ENCODE measurements at regions not wholly inside any gene's neighbourhood (a gene's known extent, or its start where the extent isn't known, plus 50 kb on each side); places are given as distances from the start of the nearest gene placed in this dataset.

GRCh38 chr6:15875797-15876196 lies 213.0 kb upstream of the DTNBP1 start:
- intact Hi-C loops (cut with DNase I), result no loop called here
- no peaks in the 10 kb centered on the region for H3K36me3 ChIP-seq (ENCODE audit: control insufficient read depth in 2 of 3, insufficient read depth in 3 of 3, low read length in 3 of 3)
- H3K27ac ChIP-seq (ENCODE audit: low read depth in 2 of 2, low read length in 2 of 2), result no peak overlapping the region
- TF ChIP-seq CTCF (IDR thresholded peaks at IDR 0.05; ENCODE audit: borderline replicate concordance, extremely low read depth, insufficient read depth), result no peak
- DNase-seq (no peak), FAIRE-seq (no peak)
- H3K27me3 ChIP-seq (ENCODE audit: control insufficient read depth, insufficient read depth, low read length), result no peaks in the 10 kb centered on the region
- no peaks in the 10 kb centered on the region for H3K9me3 ChIP-seq (ENCODE audit: control insufficient read depth in 2 of 3, insufficient read depth in 1 of 3, low read length in 3 of 3)
- no peak overlapping the region for H3K4me3 ChIP-seq (ENCODE audit: low read length in 3 of 3)
- no peak overlapping the region for H3K9ac ChIP-seq (ENCODE audit: low read length in 3 of 3)
- no peaks in the 10 kb centered on the region for H3K4me1 ChIP-seq (ENCODE audit: control insufficient read depth in 2 of 3, insufficient read depth in 2 of 3, low read depth in 1 of 3, low read length in 3 of 3)

- TF ChIP-seq CTCF (IDR thresholded peaks at IDR 0.05; ENCODE audit: borderline replicate concordance, extremely low read depth, insufficient read depth), result no peak
- no peak overlapping the region for H3K4me3 ChIP-seq (ENCODE audit: low read length in 3 of 3)
- no peaks in the 10 kb centered on the region for H3K9me3 ChIP-seq (ENCODE audit: control insufficient read depth in 2 of 3, insufficient read depth in 1 of 3, low read length in 3 of 3)
- H3K27ac ChIP-seq (ENCODE audit: low read depth in 2 of 2, low read length in 2 of 2), result no peak overlapping the region
- no peak for FAIRE-seq
- no peak for DNase-seq
- no peaks in the 10 kb centered on the region for H3K36me3 ChIP-seq (ENCODE audit: control insufficient read depth in 2 of 3, insufficient read depth in 3 of 3, low read length in 3 of 3)
- no peaks in the 10 kb centered on the region for H3K27me3 ChIP-seq (ENCODE audit: control insufficient read depth, insufficient read depth, low read length)
- no peaks in the 10 kb centered on the region for H3K4me1 ChIP-seq (ENCODE audit: control insufficient read depth in 2 of 3, insufficient read depth in 2 of 3, low read depth in 1 of 3, low read length in 3 of 3)
- no peak overlapping the region for H3K9ac ChIP-seq (ENCODE audit: low read length in 3 of 3)
- intact Hi-C loops (cut with DNase I), result no loop called here
Observed at GRCh38 chr6:15874821-15875220, 212.0 kb upstream of the DTNBP1 start.

GRCh38 chr6:15874326-15874725 lies 211.5 kb upstream of the DTNBP1 start:
- no peak for DNase-seq
- no peak overlapping the region for H3K9ac ChIP-seq (ENCODE audit: low read length in 3 of 3)
- H3K4me1 ChIP-seq (ENCODE audit: control insufficient read depth in 2 of 3, insufficient read depth in 2 of 3, low read depth in 1 of 3, low read length in 3 of 3), result no peaks in the 10 kb centered on the region
- no peak for TF ChIP-seq CTCF (IDR thresholded peaks at IDR 0.05; ENCODE audit: borderline replicate concordance, extremely low read depth, insufficient read depth)
- H3K27me3 ChIP-seq (ENCODE audit: control insufficient read depth, insufficient read depth, low read length), result no peaks in the 10 kb centered on the region
- no peaks in the 10 kb centered on the region for H3K9me3 ChIP-seq (ENCODE audit: control insufficient read depth in 2 of 3, insufficient read depth in 1 of 3, low read length in 3 of 3)
- no peak overlapping the region for H3K4me3 ChIP-seq (ENCODE audit: low read length in 3 of 3)
- H3K27ac ChIP-seq (ENCODE audit: low read depth in 2 of 2, low read length in 2 of 2), result no peak overlapping the region
- no peaks in the 10 kb centered on the region for H3K36me3 ChIP-seq (ENCODE audit: control insufficient read depth in 2 of 3, insufficient read depth in 3 of 3, low read length in 3 of 3)
- intact Hi-C loops (cut with DNase I), result no loop called here
- FAIRE-seq, result no peak

Data from kidney (tissue), 13 donors.